Fibroblast of lung (primary cell): ENCODE measurements at regions not wholly inside any gene's neighbourhood (a gene's known extent, or its start where the extent isn't known, plus 50 kb on each side); places are given as distances from the start of the nearest gene placed in this dataset.

Experiments
- CTCF ChIP-seq, 2 donors: IDR thresholded peaks in 1 of 2; conservative IDR thresholded peaks in 1 of 2; 1 replicate in 1 of 2; 2 replicates in 1 of 2; pipeline ENCODE4 v1.5.1; 2011 to 2012; ENCODE audit warnings: low read length in 2 of 2, control low read depth in 1 of 2, inconsistent platforms in 1 of 2, low read depth in 1 of 2, mild to moderate bottlenecking in 1 of 2
- EZH2 ChIP-seq: IDR thresholded peaks from 2 replicates; pipeline ENCODE4 v1.5.1; 2012; ENCODE audit warnings: low read length, control low read depth, mild to moderate bottlenecking; ENCODE audit errors: missing control alignments

- TF ChIP-seq EZH2 (no peak), CTCF (conservative IDR thresholded peaks at IDR 0.05 in 1 of 2, IDR thresholded peaks at IDR 0.05 in 1 of 2; ENCODE audit: low read depth in 1 of 2, low read length in 2 of 2) (no peak)
Observed at GRCh38 chr11:29173660-29174062, 843.2 kb downstream of the KCNA4 start.
